Activated CD4-positive, alpha-beta T cell treated with anti-CD3 and anti-CD28 coated beads, Interleukin-2, Interleukin-6, amounts not matched to agents 100 ng/mL and 50 ng/mL, durations not matched to agents 16 hours and 8 hours (primary cell): ENCODE measurements at regions not wholly inside any gene's neighbourhood (a gene's known extent, or its start where the extent isn't known, plus 50 kb on each side); places are given as distances from the start of the nearest gene placed in this dataset.
"Not testable (repeated sequence)": the region's sequence is repeated elsewhere in the genome, so short reads cannot be mapped to it uniquely, and the experiment has no call there.

Experiments
- DNase-seq: peaks from one replicate; pipeline ENCODE4 v3.0.0-alpha.2; 2020

GRCh38 chr5:58009754-58010153 is 450.1 kb downstream of the PLK2 start:
- no peak for DNase-seq

GRCh38 chr5:58002323-58002722 is 457.6 kb downstream of the PLK2 start:
- no peak for DNase-seq

- DNase-seq: no peak
Observed at GRCh38 chr5:57993866-57994265, 466.0 kb downstream of the PLK2 start.

- no peak for DNase-seq
Observed at GRCh38 chr5:57989378-57989777, 470.5 kb downstream of the PLK2 start.

- no peak for DNase-seq
Observed at GRCh38 chr5:57988813-57989212, 471.1 kb downstream of the PLK2 start.

- DNase-seq: no peak
Observed at GRCh38 chr5:57987552-57987951, 472.3 kb downstream of the PLK2 start.

- no peak for DNase-seq
Observed at GRCh38 chr5:57986761-57987341, 473.0 kb downstream of the PLK2 start.

GRCh38 chr5:57983426-57983825 is 476.5 kb downstream of the PLK2 start:
- no peak for DNase-seq

- no peak for DNase-seq
Observed at GRCh38 chr5:57979671-57980070, 480.2 kb downstream of the PLK2 start.

- no peak for DNase-seq
Observed at GRCh38 chr5:57976506-57976905, 483.4 kb downstream of the PLK2 start.

GRCh38 chr5:57972099-57972498 is 487.8 kb downstream of the PLK2 start:
- DNase-seq: not testable (repeated sequence)

GRCh38 chr5:57960569-57960968 is 478.0 kb upstream of the ACTBL2 start:
- no peak for DNase-seq

GRCh38 chr5:57956636-57957035 is 474.0 kb upstream of the ACTBL2 start:
- DNase-seq: no peak

- DNase-seq: no peak
Observed at GRCh38 chr5:57955511-57955910, 472.9 kb upstream of the ACTBL2 start.

GRCh38 chr5:57953792-57954191 is 471.2 kb upstream of the ACTBL2 start:
- DNase-seq: no peak

- no peak for DNase-seq
Observed at GRCh38 chr5:57950616-57951228, 468.1 kb upstream of the ACTBL2 start.

GRCh38 chr5:57948091-57948490 is 465.5 kb upstream of the ACTBL2 start:
- no peak for DNase-seq

GRCh38 chr5:57947181-57947580 is 464.6 kb upstream of the ACTBL2 start:
- DNase-seq: no peak

GRCh38 chr5:57940879-57941278 is 458.3 kb upstream of the ACTBL2 start:
- DNase-seq: no peak

GRCh38 chr5:57940236-57940635 is 457.6 kb upstream of the ACTBL2 start:
- no peak for DNase-seq

GRCh38 chr5:57939771-57940170 is 457.2 kb upstream of the ACTBL2 start:
- DNase-seq: no peak

- DNase-seq: no peak
Observed at GRCh38 chr5:57939335-57939734, 456.7 kb upstream of the ACTBL2 start.

- no peak for DNase-seq
Observed at GRCh38 chr5:57938174-57938557, 455.6 kb upstream of the ACTBL2 start.

- no peak for DNase-seq
Observed at GRCh38 chr5:57937501-57938173, 455.0 kb upstream of the ACTBL2 start.

GRCh38 chr5:57937025-57937424 is 454.4 kb upstream of the ACTBL2 start:
- DNase-seq: no peak
